ENCODE measurements at regions not wholly inside any gene's neighbourhood (a gene's known extent, or its start where the extent isn't known, plus 50 kb on each side); places are given as distances from the start of the nearest gene placed in this dataset.

- Mint-ChIP-seq H3K27ac (no peak overlapping the region), H3K4me1 (peaks cover 29% of the 10 kb centered on the region), H3K36me3 (peaks cover 49% of the 10 kb centered on the region), H3K27me3 (ENCODE audit: low read depth) (peaks cover 2% of the 10 kb centered on the region; the same call in 1 of the 2 replicates), H3K4me3 (no peak overlapping the region), H3K9me3 (peaks cover 42% of the 10 kb centered on the region)
- TF ChIP-seq ERG (CRISPR knock-in tag; IDR thresholded peaks at IDR 0.05): no peak
- no peak for TF ChIP-seq HMGA2 (CRISPR knock-in tag; IDR thresholded peaks at IDR 0.05)
- TF ChIP-seq ZNF416 (CRISPR knock-in tag; IDR thresholded peaks at IDR 0.05): no peak
- TF ChIP-seq ZNF219 (CRISPR knock-in tag; IDR thresholded peaks at IDR 0.05; ENCODE audit: borderline replicate concordance): no peak
- TF ChIP-seq CBFB (CRISPR knock-in tag; IDR thresholded peaks at IDR 0.05; ENCODE audit: low read depth): no peak
- TF ChIP-seq EMX1 (CRISPR knock-in tag; IDR thresholded peaks at IDR 0.05): no peak
- DNase-seq (ENCODE audit: low spot score) (no peak), ATAC-seq (no peak)
- ChIA-PET CTCF (no interaction called here), POLR2A (no interaction called here)
These were observed 310.0 kb downstream of the LMO4 start for GRCh38 chr1:87638636-87639035.

- H3K27ac Mint-ChIP-seq: peak overlapping the region; percentile 26; the same call in 1 of the 2 replicates
- no peak overlapping the region for H3K4me3 Mint-ChIP-seq
- CTCF ChIA-PET: interaction anchor here (0.9 to 1.2 kb wide), 2 partner anchors 8 to 420 kb away, joined by 3 to 4 read pairs; no protein-coding TSS in a partner anchor
- ATAC-seq: no peak
- no peak for TF ChIP-seq MLX (CRISPR knock-in tag; IDR thresholded peaks at IDR 0.05)
- no peak for TF ChIP-seq PREB (CRISPR knock-in tag; IDR thresholded peaks at IDR 0.05; ENCODE audit: borderline replicate concordance)
- no peak for TF ChIP-seq FOXP4 (CRISPR knock-in tag; IDR thresholded peaks at IDR 0.05)
- TF ChIP-seq NR1H2 (CRISPR knock-in tag; IDR thresholded peaks at IDR 0.05): no peak
- TF ChIP-seq PRDM15 (CRISPR knock-in tag; IDR thresholded peaks at IDR 0.05): no peak
- no peak for TF ChIP-seq ETV6 (CRISPR knock-in tag; IDR thresholded peaks at IDR 0.05)
- TF ChIP-seq ZNF219 (CRISPR knock-in tag; IDR thresholded peaks at IDR 0.05; ENCODE audit: borderline replicate concordance): no peak
- TF ChIP-seq ZNF281 (CRISPR knock-in tag; IDR thresholded peaks at IDR 0.05): no peak
- TF ChIP-seq EMX1 (CRISPR knock-in tag; IDR thresholded peaks at IDR 0.05): no peak
- H3K36me3 Mint-ChIP-seq: peaks cover 23% of the 10 kb centered on the region
- H3K9me3 Mint-ChIP-seq: peaks cover 29% of the 10 kb centered on the region
- POLR2A ChIA-PET: no interaction called here
- H3K4me1 Mint-ChIP-seq: peaks cover 47% of the 10 kb centered on the region
- DNase-seq (ENCODE audit: low spot score): no peak
- H3K27me3 Mint-ChIP-seq (ENCODE audit: low read depth): peaks cover 2% of the 10 kb centered on the region; the same call in 1 of the 2 replicates
These were observed 313.3 kb downstream of the LMO4 start for GRCh38 chr1:87641996-87642395.
